Hepatocyte (in vitro differentiated cells): ENCODE measurements at regions not wholly inside any gene's neighbourhood (a gene's known extent, or its start where the extent isn't known, plus 50 kb on each side); places are given as distances from the start of the nearest gene placed in this dataset.

Experiments used
- CTCF ChIP-seq: fragments of 200-600 bp; sonication (generic); IDR thresholded peaks from 2 replicates; pipeline ENCODE4 v1.5.1; 2016; ENCODE audit warnings: antibody characterized with exemption, mild to moderate bottlenecking; ENCODE audit not compliant: poor library complexity
- EZH2 ChIP-seq: fragments of 200-600 bp; sonication (generic); IDR thresholded peaks from 2 replicates; pipeline ENCODE4 v1.6.1; 2016; ENCODE audit warnings: antibody characterized with exemption, mild to moderate bottlenecking, borderline replicate concordance
- EZH2phosphoT487 ChIP-seq: fragments of 200-600 bp; sonication (generic); IDR thresholded peaks from one replicate; pipeline ENCODE4 v1.6.1; 2018; ENCODE audit warnings: antibody characterized with exemption, mild to moderate bottlenecking, low read depth, moderate library complexity; ENCODE audit not compliant: unreplicated experiment, severe bottlenecking

DNA sequence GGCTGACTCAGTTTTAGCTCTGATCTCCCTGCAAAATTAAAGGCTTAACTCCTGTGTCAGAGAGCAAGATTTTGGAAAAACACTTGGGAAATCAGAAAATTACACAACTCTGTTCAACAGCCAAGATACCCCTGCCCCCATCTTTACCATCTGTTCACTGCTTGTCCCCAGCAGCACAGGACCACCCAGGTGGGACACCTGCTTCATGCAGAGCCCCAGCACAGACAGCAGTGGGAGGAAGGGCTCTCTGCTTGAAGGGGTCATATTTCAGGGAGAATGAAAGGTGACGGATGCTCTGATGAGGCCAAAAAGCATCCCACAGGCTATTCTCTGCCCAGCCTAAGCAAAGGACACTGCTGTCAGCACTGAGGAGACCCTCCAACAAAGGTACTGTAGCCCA, 584.6 kb upstream of the KLHL29 start:
- TF ChIP-seq CTCF (no peak), EZH2 (no peak), EZH2phosphoT487 (no peak)
